ENCODE measurements at regions not wholly inside any gene's neighbourhood (a gene's known extent, or its start where the extent isn't known, plus 50 kb on each side); places are given as distances from the start of the nearest gene placed in this dataset.
"Not testable (repeated sequence)": the region's sequence is repeated elsewhere in the genome, so short reads cannot be mapped to it uniquely, and the experiment has no call there.

DNA sequence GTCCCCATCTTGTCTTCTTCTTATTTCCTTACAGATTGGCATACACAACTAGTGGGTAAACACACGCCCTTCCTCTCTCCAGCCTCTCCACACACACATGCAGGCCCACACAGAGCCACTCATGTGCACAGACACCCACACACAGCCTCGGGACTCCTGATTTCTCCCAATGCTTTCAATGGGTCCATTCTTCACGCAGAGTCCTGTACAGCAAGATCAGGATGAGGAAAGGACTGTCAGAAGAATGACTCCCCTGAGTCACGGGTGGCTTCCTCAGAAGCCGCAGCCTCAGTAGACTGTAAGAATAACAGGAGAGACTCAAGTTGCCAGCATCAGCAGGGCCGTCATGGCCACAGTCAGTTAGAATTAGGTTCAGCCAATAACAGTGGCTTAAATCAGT lies 109.1 kb upstream of the GLI2 start:
- DNase-seq (ENCODE audit: low read depth), result no peak

DNA sequence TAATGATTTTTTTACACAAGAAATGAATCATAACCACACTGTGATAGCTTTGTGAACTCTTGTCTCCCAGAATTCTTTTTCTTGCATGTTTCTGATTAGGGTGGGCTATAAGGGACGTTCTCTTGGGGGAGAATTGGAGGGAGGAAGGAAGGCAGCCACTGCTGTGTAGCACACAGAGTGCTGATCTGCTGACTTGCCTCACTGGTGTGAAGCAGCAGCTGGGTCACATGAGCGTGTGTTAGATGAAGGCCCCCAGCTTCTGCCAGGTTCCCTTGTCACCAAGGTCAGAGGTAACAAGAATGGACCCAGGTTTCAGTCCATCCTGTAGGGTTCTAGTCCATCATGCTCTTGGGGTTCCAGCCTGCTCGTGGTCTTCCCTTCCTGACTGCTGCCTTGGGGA lies 107.4 kb upstream of the GLI2 start:
- DNase-seq (ENCODE audit: low read depth), result no peak

DNA sequence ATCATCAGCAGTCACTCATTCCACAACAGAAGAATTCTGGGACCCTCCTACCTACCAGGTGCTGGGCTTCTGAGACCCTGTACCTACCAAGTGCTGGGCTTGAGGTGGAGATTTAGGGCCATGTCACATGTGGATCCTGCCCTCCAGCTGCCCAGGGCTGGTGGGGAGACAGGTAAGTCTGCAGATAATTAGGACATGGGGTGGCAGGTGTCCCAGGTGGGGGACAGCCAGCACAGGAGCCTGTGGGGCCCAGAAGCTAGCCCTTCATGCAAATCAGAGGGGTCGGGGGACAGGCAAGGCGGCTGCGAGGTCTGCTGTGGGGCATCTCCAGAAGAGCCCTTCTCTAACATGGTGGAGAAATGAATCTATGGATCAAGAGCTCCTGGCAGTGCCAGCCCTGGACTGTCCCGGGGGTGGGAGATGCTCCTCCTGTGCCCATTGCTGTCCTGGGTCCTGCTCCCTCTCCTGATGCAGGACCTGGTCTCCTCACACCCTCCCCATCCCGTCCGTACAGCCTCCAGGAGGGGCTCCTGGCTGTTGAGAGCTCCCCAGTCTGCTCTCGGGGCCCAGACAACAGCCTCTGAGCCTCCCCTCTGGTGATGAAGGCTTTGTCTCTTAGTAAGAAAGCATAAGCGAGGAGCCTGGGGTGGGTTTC lies 106.3 kb upstream of the GLI2 start:
- no peak for DNase-seq (ENCODE audit: low read depth)

DNA sequence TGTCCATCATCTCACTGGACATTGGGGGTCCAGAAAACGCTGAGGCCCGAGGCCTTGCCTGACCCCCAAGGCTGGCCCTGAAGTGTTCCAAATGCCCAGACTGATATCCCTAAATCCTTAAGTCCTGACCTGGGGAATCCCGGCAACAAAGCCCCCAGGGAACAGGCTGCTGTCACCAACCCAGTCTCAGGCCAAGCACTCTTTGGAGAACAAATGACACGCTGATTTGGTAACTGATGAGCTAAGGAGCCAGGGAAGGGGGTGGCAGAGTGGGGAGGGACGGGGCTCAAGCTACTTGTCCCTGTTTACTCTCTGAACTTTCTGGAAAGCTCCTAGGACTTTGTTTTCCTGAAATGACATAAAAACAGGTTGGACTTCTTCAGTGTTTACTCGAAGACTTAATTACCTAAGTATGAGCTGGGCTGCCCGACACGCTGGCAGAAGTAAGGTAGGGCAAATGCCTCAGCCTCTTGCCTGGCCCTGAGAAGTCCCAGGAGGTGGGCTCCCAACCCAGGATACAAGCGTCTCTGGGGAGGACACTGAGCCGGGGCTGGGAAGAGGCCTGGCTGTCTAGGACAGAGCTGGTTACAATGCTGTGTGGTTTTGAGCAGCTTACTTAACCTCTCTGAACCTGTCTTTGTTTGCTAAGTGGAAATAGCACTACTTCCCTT lies 105.5 kb upstream of the GLI2 start:
- DNase-seq (ENCODE audit: low read depth), result no peak

DNA sequence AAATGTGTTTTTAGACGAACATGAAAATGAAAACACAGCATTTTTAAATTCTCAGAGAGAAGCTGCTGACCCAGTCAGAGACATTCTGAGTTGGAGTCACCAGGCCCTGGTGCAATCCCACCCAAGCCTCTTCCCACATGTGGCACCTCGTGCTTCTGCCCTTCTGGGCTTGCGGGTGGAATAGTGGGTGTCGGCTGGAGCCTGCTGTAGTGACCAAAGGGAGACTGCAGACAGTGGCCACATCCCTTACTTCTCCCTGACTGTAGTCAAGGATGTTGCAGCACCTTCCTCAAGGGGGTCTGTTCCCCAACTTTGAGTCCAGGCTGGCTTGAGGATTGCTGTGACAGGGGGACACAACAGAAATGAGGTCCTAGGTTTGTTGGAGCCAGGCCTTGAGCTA lies 104.4 kb upstream of the GLI2 start:
- DNase-seq (ENCODE audit: low read depth), result no peak

DNA sequence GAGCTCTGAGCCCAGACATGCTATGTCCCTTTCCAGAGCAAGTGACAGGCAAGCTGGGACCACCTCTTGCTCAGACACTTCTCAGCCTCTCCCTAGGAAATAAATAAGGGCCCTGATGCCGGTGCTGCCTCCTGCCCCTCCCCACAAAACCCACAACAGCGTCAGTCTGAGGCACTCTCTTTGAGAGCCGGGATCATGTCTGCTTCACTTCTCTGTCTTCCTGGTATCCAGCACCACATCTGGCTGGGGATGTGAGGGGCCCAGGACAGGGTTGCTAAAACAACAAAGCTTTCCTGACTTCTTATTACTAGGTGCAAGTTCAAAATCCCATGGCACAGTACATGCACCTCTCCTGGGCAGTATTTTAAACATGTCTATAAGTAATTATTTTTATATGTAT lies 103.9 kb upstream of the GLI2 start:
- DNase-seq (ENCODE audit: low read depth), result no peak

DNA sequence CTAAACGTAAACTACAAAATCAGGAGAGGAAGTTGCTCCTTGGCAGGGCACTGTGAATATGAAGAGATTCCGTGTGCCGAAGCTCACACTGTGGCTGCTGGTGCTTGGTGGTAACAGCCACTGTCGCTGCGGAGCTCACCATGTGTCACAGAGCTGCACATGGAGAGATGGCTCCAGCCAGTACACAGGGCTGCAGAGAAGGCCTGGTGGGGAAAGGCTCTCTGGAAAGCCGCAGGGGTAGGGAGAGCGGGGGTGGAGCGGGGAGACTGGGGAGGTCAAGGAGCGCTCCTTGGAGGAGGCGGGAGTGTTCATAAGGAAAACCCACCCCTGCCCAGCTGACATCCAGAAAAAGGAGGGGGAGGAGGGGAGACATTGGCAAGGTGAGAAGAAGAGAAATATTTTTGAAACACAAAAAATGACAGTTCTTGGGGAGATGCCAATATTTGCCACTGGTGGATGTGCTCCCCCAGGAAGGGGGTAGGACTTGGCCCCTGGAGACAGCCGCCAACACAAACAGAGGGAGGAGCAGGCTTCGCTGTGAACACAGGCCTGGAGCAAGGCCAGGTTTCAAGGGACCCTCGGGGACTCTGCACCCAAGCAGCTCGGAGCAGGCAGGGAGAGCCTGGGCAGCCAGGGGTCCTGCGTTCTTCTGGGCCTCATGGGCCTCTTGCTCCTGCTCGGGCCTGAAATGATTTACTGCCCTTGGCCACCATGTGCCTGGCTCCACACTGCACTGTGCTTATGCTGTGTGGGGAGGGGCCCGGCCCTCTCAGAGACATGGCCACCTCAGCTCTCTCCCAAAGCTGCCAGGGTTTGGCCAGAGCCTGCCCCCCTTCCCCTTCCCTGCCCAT lies 102.6 kb upstream of the GLI2 start:
- DNase-seq (ENCODE audit: low read depth), result no peak

DNA sequence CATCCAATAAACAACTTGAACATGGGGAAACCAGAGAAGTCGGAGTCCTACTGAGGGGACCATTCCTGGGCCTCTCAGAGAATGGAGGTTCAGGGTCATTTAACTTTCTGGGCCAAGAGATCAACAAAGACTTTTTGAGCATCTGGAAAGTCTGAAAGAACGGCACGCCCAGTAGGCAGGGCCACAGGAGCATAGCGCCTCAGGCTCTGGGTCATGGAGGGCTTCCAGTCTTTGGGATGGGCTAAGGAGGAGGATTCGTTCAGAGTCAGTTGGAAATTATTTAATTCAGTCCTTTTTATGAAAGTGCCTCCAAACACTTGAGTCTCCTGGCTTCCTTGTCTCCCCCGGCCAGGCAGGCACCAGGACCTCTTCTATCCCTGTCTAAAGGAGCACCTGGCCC lies 101.1 kb upstream of the GLI2 start:
- DNase-seq (ENCODE audit: low read depth), result no peak

DNA sequence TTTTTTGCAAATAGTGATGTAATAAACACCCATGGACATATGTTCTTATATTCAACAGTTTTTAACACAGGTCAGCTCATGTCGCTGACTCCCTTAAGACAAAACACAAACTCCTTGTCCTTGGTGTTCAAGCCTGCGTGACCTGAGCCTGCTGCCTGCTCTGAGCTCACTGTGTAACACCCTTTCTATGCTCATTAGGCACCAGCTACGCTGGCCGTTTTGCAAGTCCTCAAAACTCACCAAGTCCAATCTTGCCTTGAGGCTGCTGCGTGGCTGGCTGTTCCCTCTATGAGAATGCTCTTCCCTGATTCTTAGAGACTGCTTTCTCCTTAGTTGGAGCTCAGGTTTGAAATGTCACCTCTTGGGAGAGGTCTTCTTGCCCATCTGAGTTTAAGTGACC lies 100.5 kb upstream of the GLI2 start:
- no peak for DNase-seq (ENCODE audit: low read depth)

DNA sequence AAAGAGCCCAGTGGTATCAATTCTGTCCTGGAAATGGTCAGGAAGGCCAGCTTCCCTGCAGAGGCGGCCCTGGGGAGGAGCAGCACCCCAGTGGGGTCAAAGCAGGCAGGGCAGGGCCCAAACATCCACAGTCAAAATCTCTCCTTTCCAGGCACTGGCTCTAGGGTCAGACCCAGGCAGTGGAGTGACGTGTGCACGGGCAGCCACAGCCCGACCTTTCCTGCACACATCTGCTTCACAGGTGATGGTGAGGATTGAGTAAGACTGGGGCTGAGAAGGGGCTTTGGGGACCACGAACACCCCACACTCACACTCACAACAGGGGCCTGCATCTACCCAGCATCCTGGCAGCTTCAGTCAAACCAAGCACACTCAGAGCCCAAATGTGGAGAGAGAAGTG lies 97.8 kb upstream of the GLI2 start:
- no peak for DNase-seq (ENCODE audit: low read depth)

DNA sequence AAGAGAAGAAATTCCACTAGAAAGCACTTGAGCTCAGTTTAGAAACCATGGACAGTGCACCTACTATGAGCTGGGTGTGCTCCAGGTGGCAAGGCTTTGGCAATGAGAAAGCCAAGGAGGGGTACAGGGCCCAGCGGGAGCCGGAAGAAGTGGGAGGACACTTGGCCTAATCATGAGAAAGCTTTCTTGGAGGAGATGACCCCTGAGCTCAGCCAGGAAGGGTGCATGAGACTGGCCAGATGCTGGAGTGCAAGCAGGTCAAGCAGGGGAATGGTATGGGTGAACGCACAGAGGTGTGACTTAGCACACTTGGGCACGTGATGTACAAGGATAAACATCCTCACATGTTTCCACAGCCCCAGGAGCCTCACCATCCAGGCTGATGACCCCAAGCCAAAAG lies 97.2 kb upstream of the GLI2 start:
- no peak for DNase-seq (ENCODE audit: low read depth)

DNA sequence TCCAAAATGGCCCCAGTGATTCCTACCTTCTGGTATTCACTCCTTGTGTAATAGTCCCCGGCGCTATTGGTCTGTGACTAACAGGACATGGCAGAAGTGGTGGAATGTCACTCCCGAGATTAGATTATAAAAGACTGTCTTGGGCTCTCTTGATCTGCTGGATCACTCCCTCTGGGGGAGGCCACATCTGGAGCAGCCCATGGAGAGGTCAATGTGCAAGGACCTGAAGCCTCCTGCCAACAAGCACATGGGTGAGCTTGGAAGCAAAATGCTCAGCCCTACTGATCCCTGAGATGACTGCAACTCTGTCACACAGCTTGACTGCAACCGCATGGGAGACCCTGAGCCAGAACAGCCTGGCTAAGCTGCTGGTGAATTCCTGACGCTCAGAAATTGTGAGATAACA lies 94.3 kb upstream of the GLI2 start:
- peak; percentile 9 for DNase-seq (ENCODE audit: low read depth)

DNA sequence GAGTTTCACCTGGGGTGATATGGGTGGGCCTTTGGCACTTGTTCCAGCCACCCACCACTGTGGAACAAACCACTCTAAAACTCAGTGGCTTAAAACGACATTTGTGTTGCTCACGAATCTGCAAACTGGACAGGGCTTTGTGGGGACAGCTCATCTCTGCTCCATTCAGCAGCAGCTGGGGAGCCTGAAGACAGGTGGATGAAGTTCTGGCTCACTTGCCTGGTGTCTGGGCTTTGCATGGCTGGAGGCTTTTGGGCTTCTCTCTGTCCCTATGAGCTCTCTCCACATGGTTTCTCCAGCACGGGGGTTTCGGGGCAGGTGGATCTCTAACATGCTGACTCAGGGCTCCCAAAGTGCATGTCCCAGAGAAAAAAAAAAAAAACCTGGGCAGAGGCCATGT lies 93.0 kb upstream of the GLI2 start:
- no peak for DNase-seq (ENCODE audit: low read depth)

DNA sequence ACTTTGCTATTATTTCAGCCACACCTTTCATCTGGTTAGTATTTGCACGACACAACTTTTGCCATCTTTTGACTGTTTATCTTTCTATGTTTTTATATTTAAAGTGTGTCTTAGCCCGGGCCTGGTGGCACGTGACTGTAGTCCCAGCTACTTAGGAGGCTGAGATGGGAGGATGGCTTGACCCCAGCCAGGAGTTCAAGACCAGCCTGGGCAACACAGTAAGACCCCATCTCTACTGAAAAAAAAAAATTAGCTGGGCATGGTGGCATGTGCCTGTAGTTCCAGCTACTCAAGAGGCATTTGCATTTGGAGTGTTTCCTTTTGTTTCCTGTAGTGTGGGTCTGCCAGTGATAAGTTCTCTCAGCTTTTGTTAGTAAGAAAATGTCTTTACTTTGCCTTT lies 88.7 kb upstream of the GLI2 start:
- no peak for DNase-seq (ENCODE audit: low read depth)

DNA sequence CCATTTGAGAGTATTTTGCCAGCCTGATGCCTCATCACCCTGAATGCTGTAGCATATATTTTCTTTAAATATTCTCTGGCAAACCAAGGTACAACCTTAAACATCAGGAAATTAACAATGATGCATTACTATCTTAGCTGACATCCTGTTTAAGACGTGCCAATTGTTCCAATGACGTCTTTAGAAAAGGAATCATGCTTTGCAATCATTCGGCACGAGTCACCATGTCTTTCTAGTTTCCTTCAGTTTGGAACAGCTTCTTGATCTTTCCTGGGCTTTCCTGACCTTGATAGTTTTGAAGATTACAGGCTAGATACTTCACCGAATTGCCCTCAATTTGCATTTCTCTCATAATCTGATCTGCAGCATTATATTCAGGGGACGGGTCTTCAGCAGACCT lies 88.2 kb upstream of the GLI2 start:
- DNase-seq (ENCODE audit: low read depth), result peak; percentile 65

DNA sequence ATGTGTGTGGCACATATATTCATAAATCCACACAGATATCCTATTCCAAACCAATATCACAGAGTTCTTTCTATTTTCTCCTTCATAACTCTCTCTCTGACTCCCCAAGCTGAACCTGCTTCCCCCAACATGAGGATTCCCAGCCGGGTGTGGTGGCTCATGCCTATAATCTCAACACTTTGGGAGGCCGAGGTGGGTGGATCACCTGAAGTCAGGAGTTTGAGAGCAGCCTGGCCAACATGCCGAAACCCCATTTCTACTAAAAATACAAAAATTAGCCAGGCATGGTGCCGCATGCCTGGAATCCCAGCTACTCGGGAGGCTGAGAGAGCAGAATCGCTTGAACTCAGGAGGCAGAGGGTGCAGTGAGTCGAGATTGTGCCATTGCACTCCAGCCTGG lies 86.3 kb upstream of the GLI2 start:
- DNase-seq (ENCODE audit: low read depth), result not testable (repeated sequence)

DNA sequence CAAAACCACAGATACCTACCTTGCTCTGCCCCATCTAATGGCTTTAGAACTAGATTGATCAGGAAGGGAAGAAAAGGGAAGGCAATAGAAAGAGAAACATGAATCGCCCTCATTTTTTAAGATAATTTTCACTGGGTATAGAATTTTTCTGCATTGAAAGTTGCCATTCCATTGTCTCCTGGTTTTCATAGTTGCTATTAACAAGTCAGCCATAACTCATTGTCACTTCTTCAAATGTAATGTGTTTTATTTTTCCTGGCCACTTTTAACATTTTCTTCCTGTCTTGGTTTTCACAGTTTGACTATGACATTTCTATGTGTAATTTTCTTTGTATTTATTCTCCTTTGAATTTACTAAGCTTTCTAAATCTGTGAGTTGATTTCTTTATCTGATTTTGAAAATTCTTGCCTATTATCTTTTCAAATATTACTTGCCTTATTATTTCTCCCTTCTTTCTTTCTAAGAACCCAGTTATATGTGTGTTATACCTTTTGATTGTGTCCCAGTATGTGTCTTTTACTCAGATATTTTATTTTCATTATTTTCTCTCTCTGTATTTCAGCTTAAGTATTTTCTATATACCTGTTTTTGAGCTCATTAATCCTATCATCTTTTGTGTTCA lies 85.5 kb upstream of the GLI2 start:
- DNase-seq (ENCODE audit: low read depth), result no peak

DNA sequence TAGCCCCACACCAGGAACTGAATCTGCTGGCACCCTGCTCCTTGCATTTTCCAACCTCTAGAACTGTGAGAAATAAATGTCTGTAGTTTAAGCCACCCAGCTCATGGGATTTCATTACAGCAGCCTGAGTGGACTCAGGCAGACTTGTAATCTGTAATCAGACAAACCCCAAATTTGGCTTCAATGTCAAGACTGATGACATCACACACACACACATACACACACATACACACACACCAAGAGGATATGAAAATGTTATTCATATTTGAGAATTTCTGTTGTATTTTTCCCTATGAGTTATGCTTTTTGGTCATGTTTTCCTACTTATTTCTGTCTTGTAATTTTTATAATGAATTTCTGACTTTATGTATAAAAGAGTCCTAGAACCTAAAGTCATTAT lies 83.8 kb upstream of the GLI2 start:
- DNase-seq (ENCODE audit: low read depth), result no peak

DNA sequence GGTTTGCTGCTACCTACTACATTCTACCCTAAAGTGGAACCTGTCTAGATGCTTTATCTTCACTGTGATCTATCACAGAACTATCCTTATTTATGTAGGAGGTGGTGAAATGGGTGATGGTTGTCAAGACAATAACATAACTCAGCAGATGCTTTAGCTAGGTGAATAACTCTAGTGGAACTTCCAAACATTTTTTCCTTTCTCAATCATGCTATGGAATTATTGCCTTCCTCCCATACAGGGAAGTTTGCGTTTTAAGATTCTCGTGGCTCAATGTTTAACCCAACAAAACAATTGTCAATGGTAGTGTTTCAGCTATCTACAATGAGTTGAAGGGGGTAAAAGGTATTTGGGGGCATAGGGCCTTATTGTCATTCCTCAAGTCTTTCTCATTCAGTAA lies 82.6 kb upstream of the GLI2 start:
- DNase-seq (ENCODE audit: low read depth), result no peak

DNA sequence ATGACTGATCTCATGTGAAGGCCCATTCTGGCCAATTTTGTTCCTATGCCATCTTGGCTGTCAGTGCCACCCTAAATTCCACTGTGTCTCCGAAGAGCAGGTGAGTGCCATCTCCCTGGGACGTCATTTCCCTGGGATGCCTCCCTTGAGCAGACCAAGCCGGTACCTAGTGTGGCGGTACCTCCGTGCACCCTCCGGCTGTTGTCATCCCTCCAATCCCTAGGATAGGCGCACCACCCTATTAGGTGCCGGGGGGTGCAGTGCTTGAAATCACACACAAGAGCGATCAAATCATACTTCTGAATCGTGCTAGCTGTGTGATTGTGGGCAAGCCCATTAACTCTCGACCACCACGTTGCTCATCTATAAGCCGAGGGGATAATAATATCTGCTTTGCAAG lies 81.8 kb upstream of the GLI2 start:
- no peak for DNase-seq (ENCODE audit: low read depth)

DNA sequence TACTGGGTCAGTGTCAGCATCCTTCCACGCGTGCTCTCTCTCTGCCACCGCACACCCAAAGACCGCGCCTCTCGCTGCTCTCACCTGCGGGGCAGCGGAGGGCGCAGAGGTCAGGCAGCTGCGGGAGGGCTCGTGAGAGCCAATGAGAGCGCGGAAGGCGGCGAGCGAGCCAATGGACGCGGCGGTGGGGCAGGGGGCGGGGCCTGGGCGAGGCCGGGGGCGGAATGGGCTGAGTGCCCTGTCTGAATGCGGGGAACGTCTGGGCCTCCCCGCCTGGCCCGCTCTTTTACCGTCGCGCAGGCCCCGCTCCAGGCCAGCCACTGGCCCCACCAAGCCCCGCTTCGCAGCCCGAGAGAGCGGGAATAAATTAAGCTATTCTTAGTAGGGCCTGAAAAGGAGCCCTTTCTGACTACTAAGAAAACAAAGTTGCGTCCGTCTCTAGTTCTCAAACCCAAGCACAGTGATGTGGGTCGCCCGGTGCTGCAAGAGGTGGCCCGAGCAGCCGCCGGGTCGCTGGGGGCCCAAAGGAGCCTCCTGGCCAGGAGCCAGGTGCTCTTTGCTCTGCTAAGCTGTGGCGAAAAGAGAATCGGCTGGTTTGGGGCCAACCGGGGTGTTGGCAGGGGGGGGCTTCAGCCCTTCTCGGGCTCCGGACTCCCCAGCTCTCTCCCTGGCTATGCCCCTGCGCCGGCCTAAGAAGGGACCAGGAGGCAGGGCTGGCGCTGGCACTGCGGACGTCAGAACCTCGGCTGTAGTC lies 81.1 kb upstream of the GLI2 start:
- no peak for DNase-seq (ENCODE audit: low read depth)
